ENCODE measurements at regions not wholly inside any gene's neighbourhood (a gene's known extent, or its start where the extent isn't known, plus 50 kb on each side); places are given as distances from the start of the nearest gene placed in this dataset.

DNA sequence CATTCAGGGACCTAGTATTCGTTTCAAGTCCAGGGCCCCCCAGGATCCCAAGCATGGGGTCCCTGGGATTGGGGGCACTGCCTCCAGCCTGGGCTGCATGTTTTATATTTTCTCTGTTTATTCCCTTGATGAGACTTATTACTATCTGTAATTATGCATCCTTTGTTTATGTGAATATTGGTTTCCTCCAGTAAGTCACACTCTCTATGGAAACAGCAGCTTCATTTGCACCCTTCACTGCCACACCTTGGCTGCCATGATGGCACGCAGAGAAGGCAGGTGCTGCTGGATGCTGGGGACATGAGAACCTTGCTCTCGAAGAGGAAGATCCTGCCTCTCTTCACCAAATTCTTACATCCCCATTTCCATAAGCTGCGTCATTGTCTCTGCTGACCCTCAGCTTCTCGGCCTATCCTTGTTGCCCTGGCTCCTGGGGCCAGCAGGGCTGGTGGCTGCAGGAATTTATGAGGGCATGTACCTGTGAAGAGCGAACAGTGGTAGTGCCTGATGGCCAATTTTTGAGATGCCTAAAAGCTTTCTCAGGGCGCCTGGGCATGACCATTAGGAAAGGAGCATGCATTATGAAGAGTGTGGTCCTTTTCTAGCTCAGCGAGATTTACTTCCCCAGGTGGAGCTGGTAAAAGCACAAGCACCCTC lies 479.3 kb upstream of the KLF6 start:
- TF ChIP-seq, protein P1, sequence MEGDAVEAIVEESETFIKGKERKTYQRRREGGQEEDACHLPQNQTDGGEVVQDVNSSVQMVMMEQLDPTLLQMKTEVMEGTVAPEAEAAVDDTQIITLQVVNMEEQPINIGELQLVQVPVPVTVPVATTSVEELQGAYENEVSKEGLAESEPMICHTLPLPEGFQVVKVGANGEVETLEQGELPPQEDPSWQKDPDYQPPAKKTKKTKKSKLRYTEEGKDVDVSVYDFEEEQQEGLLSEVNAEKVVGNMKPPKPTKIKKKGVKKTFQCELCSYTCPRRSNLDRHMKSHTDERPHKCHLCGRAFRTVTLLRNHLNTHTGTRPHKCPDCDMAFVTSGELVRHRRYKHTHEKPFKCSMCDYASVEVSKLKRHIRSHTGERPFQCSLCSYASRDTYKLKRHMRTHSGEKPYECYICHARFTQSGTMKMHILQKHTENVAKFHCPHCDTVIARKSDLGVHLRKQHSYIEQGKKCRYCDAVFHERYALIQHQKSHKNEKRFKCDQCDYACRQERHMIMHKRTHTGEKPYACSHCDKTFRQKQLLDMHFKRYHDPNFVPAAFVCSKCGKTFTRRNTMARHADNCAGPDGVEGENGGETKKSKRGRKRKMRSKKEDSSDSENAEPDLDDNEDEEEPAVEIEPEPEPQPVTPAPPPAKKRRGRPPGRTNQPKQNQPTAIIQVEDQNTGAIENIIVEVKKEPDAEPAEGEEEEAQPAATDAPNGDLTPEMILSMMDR (IDR thresholded peaks at IDR 0.05), result no peak
- no peak for TF ChIP-seq POLR2A (IDR thresholded peaks at IDR 0.05)

Data from testis (tissue), 2 donors.